RKO (cell line): ENCODE measurements at regions not wholly inside any gene's neighbourhood (a gene's known extent, or its start where the extent isn't known, plus 50 kb on each side); places are given as distances from the start of the nearest gene placed in this dataset.
"Not testable (repeated sequence)": the region's sequence is repeated elsewhere in the genome, so short reads cannot be mapped to it uniquely, and the experiment has no call there.

ENCODE experiments used
- DNase-seq: peaks from one replicate; pipeline ENCODE4 v3.0.0-alpha.2; 2016; ENCODE audit warnings: low spot score

GRCh38 chr4:3961091-3961672, 195.0 kb downstream of the ADRA2C start:
- DNase-seq, result not testable (repeated sequence)

GRCh38 chr4:3964572-3965278, 198.5 kb downstream of the ADRA2C start:
- DNase-seq, result not testable (repeated sequence)

- not testable (repeated sequence) for DNase-seq
These were observed 201.0 kb downstream of the ADRA2C start for GRCh38 chr4:3967204-3967603.

- DNase-seq, result not testable (repeated sequence)
These were observed 206.4 kb downstream of the ADRA2C start for GRCh38 chr4:3972626-3973025.

GRCh38 chr4:3973581-3974200, 207.5 kb downstream of the ADRA2C start:
- not testable (repeated sequence) for DNase-seq

- DNase-seq, result not testable (repeated sequence)
These were observed 217.4 kb downstream of the ADRA2C start for GRCh38 chr4:3983518-3984125.

- DNase-seq, result not testable (repeated sequence)
These were observed 218.6 kb downstream of the ADRA2C start for GRCh38 chr4:3984796-3985195.

GRCh38 chr4:3986412-3986811, 220.2 kb downstream of the ADRA2C start:
- not testable (repeated sequence) for DNase-seq

GRCh38 chr4:3997386-3997785, 229.3 kb downstream of the OTOP1 start:
- DNase-seq, result not testable (repeated sequence)

GRCh38 chr4:4004036-4004435, 222.7 kb downstream of the OTOP1 start:
- not testable (repeated sequence) for DNase-seq

- DNase-seq, result not testable (repeated sequence)
These were observed 222.0 kb downstream of the OTOP1 start for GRCh38 chr4:4004702-4005101.

- not testable (repeated sequence) for DNase-seq
These were observed 220.4 kb downstream of the OTOP1 start for GRCh38 chr4:4006356-4006755.

GRCh38 chr4:4019071-4019470, 207.7 kb downstream of the OTOP1 start:
- not testable (repeated sequence) for DNase-seq

- DNase-seq, result not testable (repeated sequence)
These were observed 205.6 kb downstream of the OTOP1 start for GRCh38 chr4:4021161-4021560.

GRCh38 chr4:4026708-4027107, 200.0 kb downstream of the OTOP1 start:
- not testable (repeated sequence) for DNase-seq

GRCh38 chr4:4028752-4029151, 198.0 kb downstream of the OTOP1 start:
- not testable (repeated sequence) for DNase-seq

- not testable (repeated sequence) for DNase-seq
These were observed 196.2 kb downstream of the OTOP1 start for GRCh38 chr4:4030509-4030908.

GRCh38 chr4:4031446-4032135, 195.1 kb downstream of the OTOP1 start:
- not testable (repeated sequence) for DNase-seq

- DNase-seq, result not testable (repeated sequence)
These were observed 194.4 kb downstream of the OTOP1 start for GRCh38 chr4:4032364-4032763.

- DNase-seq, result not testable (repeated sequence)
These were observed 193.7 kb downstream of the OTOP1 start for GRCh38 chr4:4032801-4033605.
